H1 (cell line): ENCODE measurements at regions not wholly inside any gene's neighbourhood (a gene's known extent, or its start where the extent isn't known, plus 50 kb on each side); places are given as distances from the start of the nearest gene placed in this dataset.

Experiments
- CTCF ChIA-PET: fragments of 300-600 bp; sonication (Branson Sonifier 250); formaldehyde crosslinking; loops from one replicate; lab custom pipeline; 2021; ENCODE audit not compliant: partially characterized antibody; lab: Charles Lee
- POLR2A ChIA-PET: fragments of 300-600 bp; sonication (Branson Sonifier 250); formaldehyde crosslinking; loops from one replicate; lab custom pipeline; 2021; ENCODE audit warnings: inconsistent platforms; ENCODE audit not compliant: partially characterized antibody; lab: Charles Lee
- DNase-seq, 2 experiments: peaks; one replicate each; pipeline versions ENCODE4 v3.0.0 to v3.0.0-alpha.2; 2010 to 2022; ENCODE audit warnings: low spot score in 2 of 2, low read depth in 1 of 2, mixed read lengths in 1 of 2
- FAIRE-seq: peaks from 2 replicates; lab custom pipeline; 2011; peaks lifted over from hg19 to GRCh38; lab: Jason Lieb, UNC
- H2AFZ ChIP-seq: 2 replicates; pipeline ENCODE4 v1.8.1; 2012; ENCODE audit warnings: low read length, inconsistent platforms
- H2AK5ac ChIP-seq: 2 replicates; pipeline ENCODE4 v1.6.1; 2013; ENCODE audit warnings: low read depth, low read length
- H2BK120ac ChIP-seq: replicated peaks from 2 replicates; pipeline ENCODE3; 2013; ENCODE audit warnings: low read depth, low read length, inconsistent platforms
- H2BK12ac ChIP-seq: 2 replicates; pipeline ENCODE4 v1.6.1; 2013; ENCODE audit warnings: low read depth, low read length
- H2BK15ac ChIP-seq: 2 replicates; pipeline ENCODE4 v1.6.1; 2013; ENCODE audit warnings: low read length
- H2BK20ac ChIP-seq: 2 replicates; pipeline ENCODE4 v1.6.1; 2013; ENCODE audit warnings: low read length
- H2BK5ac ChIP-seq: 2 replicates; pipeline ENCODE4 v1.6.1; 2013; ENCODE audit warnings: low read depth, low read length
- H3K14ac ChIP-seq: 2 replicates; pipeline ENCODE4 v1.6.1; 2013; ENCODE audit warnings: inconsistent platforms; ENCODE audit not compliant: insufficient read length
- H3K18ac ChIP-seq: 2 replicates; pipeline ENCODE4 v1.6.1; 2013; ENCODE audit warnings: low read length; ENCODE audit errors: extremely low read depth
- H3K23ac ChIP-seq: 2 replicates; pipeline ENCODE4 v1.6.1; 2013; ENCODE audit warnings: inconsistent platforms; ENCODE audit not compliant: insufficient read length
- H3K23me2 ChIP-seq: 2 replicates; pipeline ENCODE4 v1.6.1; 2013; ENCODE audit warnings: low read depth, low read length
- H3K27ac ChIP-seq: 2 replicates; pipeline ENCODE4 v1.6.1; 2011; ENCODE audit warnings: low read depth, low read length, inconsistent platforms
- H3K27me3 ChIP-seq, 4 experiments: replicated peaks in 1 of 4; 1 replicate in 1 of 4; 2 replicates in 3 of 4; pipeline versions ENCODE4 v1.6.1 to v1.8.1; 2011 to 2013; ENCODE audit warnings: low read length in 3 of 4, mild to moderate bottlenecking in 3 of 4, inconsistent platforms in 2 of 4, mixed read lengths in 2 of 4, moderate library complexity in 1 of 4; ENCODE audit not compliant: control insufficient read depth in 3 of 4, insufficient read depth in 3 of 4; ENCODE audit errors: extremely low read depth in 1 of 4
- H3K36me3 ChIP-seq, 4 experiments: 2 replicates each; pipeline versions ENCODE4 v1.6.1 to v1.8.1; 2011 to 2013; ENCODE audit warnings: mild to moderate bottlenecking in 4 of 4, low read length in 3 of 4, moderate library complexity in 2 of 4, control low read depth in 1 of 4, inconsistent platforms in 1 of 4; ENCODE audit not compliant: insufficient read depth in 4 of 4, control insufficient read depth in 2 of 4
- H3K4ac ChIP-seq: replicated peaks from 2 replicates; pipeline ENCODE3; 2013; ENCODE audit warnings: low read length, low read depth, mixed read lengths, inconsistent platforms; ENCODE audit not compliant: insufficient read length
- H3K4me1 ChIP-seq, 4 experiments: replicated peaks in 1 of 4; 1 replicate in 1 of 4; 2 replicates in 3 of 4; pipeline versions ENCODE4 v1.6.1 to v1.8.1; 2011 to 2013; ENCODE audit warnings: low read length in 3 of 4, inconsistent platforms in 2 of 4, mixed read lengths in 1 of 4; ENCODE audit not compliant: insufficient read depth in 4 of 4, control insufficient read depth in 3 of 4
- H3K4me2 ChIP-seq, 2 experiments: 2 replicates each; pipeline versions ENCODE4 v1.6.1 to v1.8.1; 2011 to 2013; ENCODE audit warnings: low read depth in 2 of 2, low read length in 2 of 2, control low read depth in 1 of 2, inconsistent platforms in 1 of 2, mild to moderate bottlenecking in 1 of 2; ENCODE audit not compliant: insufficient read depth in 1 of 2
- H3K4me3 ChIP-seq, 4 experiments: fragments of 200-600, 300-600 bp in 1 of 4; sonication (generic), shearing (Covaris generic), sonication (Bioruptor Twin) in 1 of 4; 2 replicates each; pipeline versions ENCODE4 v1.5.1 to v1.8.1; 2011 to 2016; ENCODE audit warnings: low read length in 4 of 4, low read depth in 3 of 4, control low read depth in 2 of 4, inconsistent platforms in 2 of 4, mild to moderate bottlenecking in 2 of 4, mixed read lengths in 1 of 4, moderate library complexity in 1 of 4; ENCODE audit not compliant: insufficient read depth in 2 of 4; ENCODE audit errors: extremely low read depth in 1 of 4
- H3K56ac ChIP-seq: replicated peaks from 2 replicates; pipeline ENCODE3; 2013; ENCODE audit warnings: low read depth, mild to moderate bottlenecking, mixed read lengths, low read length, inconsistent platforms; ENCODE audit not compliant: insufficient read length
- H3K79me1 ChIP-seq: 2 replicates; pipeline ENCODE4 v1.6.1; 2013; ENCODE audit warnings: low read depth, low read length, control low read depth
- H3K79me2 ChIP-seq, 2 experiments: 2 replicates each; pipeline versions ENCODE4 v1.6.1 to v1.8.1; 2012 to 2013; ENCODE audit warnings: low read length in 2 of 2, mild to moderate bottlenecking in 2 of 2, inconsistent platforms in 1 of 2; ENCODE audit not compliant: insufficient read depth in 2 of 2, control insufficient read depth in 1 of 2
- H3K9ac ChIP-seq, 4 experiments: replicated peaks in 1 of 4; 1 replicate in 1 of 4; 2 replicates in 3 of 4; pipeline versions ENCODE4 v1.6.1 to v1.8.1; 2011 to 2013; ENCODE audit warnings: low read depth in 3 of 4, low read length in 3 of 4, control low read depth in 2 of 4, mild to moderate bottlenecking in 2 of 4, moderate library complexity in 2 of 4, inconsistent platforms in 1 of 4; ENCODE audit errors: extremely low read depth in 1 of 4
- H3K9me3 ChIP-seq, 2 experiments: 2 replicates each; pipeline versions ENCODE4 v1.6.1 to v1.8.1; 2012 to 2013; ENCODE audit warnings: mild to moderate bottlenecking in 2 of 2, moderate library complexity in 2 of 2, control low read depth in 1 of 2, inconsistent platforms in 1 of 2, low read depth in 1 of 2, low read length in 1 of 2, mixed read lengths in 1 of 2; ENCODE audit not compliant: insufficient read depth in 2 of 2
- H4K20me1 ChIP-seq, 2 experiments: replicated peaks in 1 of 2; 2 replicates each; pipeline versions ENCODE3 to v1.8.1; 2011 to 2013; ENCODE audit warnings: inconsistent platforms in 2 of 2, low read length in 2 of 2, mild to moderate bottlenecking in 1 of 2; ENCODE audit not compliant: insufficient read depth in 2 of 2, control insufficient read depth in 1 of 2
- H4K5ac ChIP-seq: 2 replicates; pipeline ENCODE4 v1.6.1; 2013; ENCODE audit warnings: low read length, low read depth, mixed read lengths, inconsistent platforms; ENCODE audit not compliant: insufficient read length
- H4K8ac ChIP-seq: 2 replicates; pipeline ENCODE4 v1.8.0; 2013; ENCODE audit warnings: mild to moderate bottlenecking, moderate library complexity, low read length, inconsistent platforms; ENCODE audit not compliant: insufficient read depth; ENCODE audit errors: extremely low read depth
- H4K91ac ChIP-seq: replicated peaks from 2 replicates; pipeline ENCODE3; 2013; ENCODE audit warnings: low read length, mixed read lengths, inconsistent platforms; ENCODE audit not compliant: insufficient read length
- HDAC6 ChIP-seq: IDR thresholded peaks from one replicate; pipeline ENCODE4 v1.7.1; 2012; ENCODE audit warnings: low read depth, mild to moderate bottlenecking, inconsistent platforms, low read length, moderate library complexity
- RAD21 ChIP-seq, 2 experiments: IDR thresholded peaks in 1 of 2; conservative IDR thresholded peaks in 1 of 2; 2 replicates each; pipeline ENCODE4 v1.6.1; 2011; ENCODE audit warnings: low read depth in 2 of 2, low read length in 2 of 2, improper control_type of control experiment in 1 of 2, inconsistent platforms in 1 of 2, mild to moderate bottlenecking in 1 of 2, moderate library complexity in 1 of 2
- RBBP5 ChIP-seq: IDR thresholded peaks from 2 replicates; pipeline ENCODE4 v1.7.1; 2012; ENCODE audit warnings: low read depth, mild to moderate bottlenecking, inconsistent platforms, low read length, moderate library complexity, borderline replicate concordance
- YY1 ChIP-seq: IDR thresholded peaks from 2 replicates; pipeline ENCODE4 v1.6.1; 2011; ENCODE audit warnings: low read depth, mild to moderate bottlenecking, low read length
- WGBS, 2 experiments: shearing (Covaris generic) in 1 of 2; methylation state at CpG; one replicate each; pipeline versions ENCODE4 v1.1.6 to v1.1.7; 2013 to 2015; ENCODE audit warnings: low lambda C conversion rate in 2 of 2, mixed read lengths in 2 of 2, inconsistent platforms in 1 of 2, low coverage in 1 of 2, missing lambda C conversion rate in 1 of 2; ENCODE audit not compliant: insufficient replicate concordance in 2 of 2, insufficient coverage in 1 of 2, insufficient read length in 1 of 2; ENCODE audit errors: extremely low coverage in 1 of 2, missing lambda C conversion rate in 1 of 2; 5-methylcytosine and 5-hydroxymethylcytosine counted together
- TF ChIP-seq, protein P1 (sequence below), 3 experiments: IDR thresholded peaks; 1 replicate in 2 of 3; 2 replicates in 1 of 3; pipeline versions ENCODE4 v1.5.1 to v1.6.1; 2011; ENCODE audit warnings: low read length in 3 of 3, mild to moderate bottlenecking in 3 of 3, inconsistent platforms in 2 of 3, low read depth in 1 of 3, moderate library complexity in 1 of 3; ENCODE audit not compliant: insufficient read depth in 1 of 3; ENCODE audit errors: control extremely low read depth in 1 of 3

DNA sequence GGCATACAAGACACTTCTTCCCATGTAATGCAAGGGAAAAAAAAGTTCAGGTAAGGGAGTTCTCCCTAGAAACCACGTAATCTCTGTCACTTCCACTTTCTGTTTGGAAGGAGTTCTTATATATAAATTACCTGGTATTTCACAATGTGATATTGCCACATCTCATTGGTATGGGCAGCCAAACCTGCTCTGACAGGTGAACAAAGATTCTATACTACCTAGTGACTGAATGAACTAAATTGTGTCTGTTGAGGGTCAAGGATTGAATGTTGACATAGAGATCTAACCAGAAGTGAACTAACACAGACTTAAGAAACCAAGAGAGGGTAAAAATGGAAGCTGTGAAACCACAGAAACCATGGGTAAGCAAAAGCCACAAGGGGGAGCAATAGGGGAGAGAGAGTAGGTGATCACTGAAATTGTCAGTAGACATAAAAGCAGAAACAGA lies 161.3 kb downstream of the RPL10L start:
- no peaks in the 10 kb centered on the region for H3K23me2 ChIP-seq
- DNase-seq, result no peak
- no peak overlapping the region for H3K18ac ChIP-seq
- ChIA-PET CTCF (interaction anchor here (0.6 to 2.8 kb wide), 9 partner anchors 9 to 256 kb away, joined by 3 to 20 read pairs (median 4); no protein-coding TSS in a partner anchor), POLR2A (no interaction called here)
- no peak overlapping the region for H2BK20ac ChIP-seq
- H3K23ac ChIP-seq, result no peak overlapping the region
- H2BK120ac ChIP-seq, result no peak overlapping the region
- peak; percentile 88 for FAIRE-seq
- H3K4me1 ChIP-seq, result no peaks in the 10 kb centered on the region
- no peaks in the 10 kb centered on the region for H3K9me3 ChIP-seq
- 95% methylated on average over 1 of the region's 1 CpG; no CpG with 5 or more reads in 1 of the 2 experiments for whole genome bisulfite sequencing, 2 experiments
- no peak overlapping the region for H2AK5ac ChIP-seq
- no peak overlapping the region for H2BK15ac ChIP-seq
- H4K8ac ChIP-seq, result no peak overlapping the region
- no peak overlapping the region for H3K4ac ChIP-seq
- no peaks in the 10 kb centered on the region for H3K79me1 ChIP-seq
- H3K14ac ChIP-seq, result no peak overlapping the region
- no peak overlapping the region for H3K9ac ChIP-seq
- no peak overlapping the region for H3K27ac ChIP-seq
- no peak overlapping the region for H2BK12ac ChIP-seq
- H4K20me1 ChIP-seq, result no peaks in the 10 kb centered on the region
- H4K5ac ChIP-seq, result no peak overlapping the region
- no peak overlapping the region for H3K4me3 ChIP-seq
- H3K4me2 ChIP-seq, result no peak overlapping the region
- no peaks in the 10 kb centered on the region for H3K36me3 ChIP-seq
- H4K91ac ChIP-seq, result no peak overlapping the region
- peak overlapping the region; percentile 54; the same call in 1 of the 2 replicates for H2AFZ ChIP-seq
- TF ChIP-seq HDAC6, result no peak
- peak; percentile 71 to 73 for TF ChIP-seq RAD21 (IDR thresholded peaks at IDR 0.05 in 1 of 2, conservative IDR thresholded peaks at IDR 0.05 in 1 of 2; ENCODE audit: low read depth in 2 of 2, low read length in 2 of 2)
- no peak for TF ChIP-seq RBBP5
- peak; percentile 70; the same call in 1 of the 2 replicates for TF ChIP-seq YY1
- TF ChIP-seq, protein P1, sequence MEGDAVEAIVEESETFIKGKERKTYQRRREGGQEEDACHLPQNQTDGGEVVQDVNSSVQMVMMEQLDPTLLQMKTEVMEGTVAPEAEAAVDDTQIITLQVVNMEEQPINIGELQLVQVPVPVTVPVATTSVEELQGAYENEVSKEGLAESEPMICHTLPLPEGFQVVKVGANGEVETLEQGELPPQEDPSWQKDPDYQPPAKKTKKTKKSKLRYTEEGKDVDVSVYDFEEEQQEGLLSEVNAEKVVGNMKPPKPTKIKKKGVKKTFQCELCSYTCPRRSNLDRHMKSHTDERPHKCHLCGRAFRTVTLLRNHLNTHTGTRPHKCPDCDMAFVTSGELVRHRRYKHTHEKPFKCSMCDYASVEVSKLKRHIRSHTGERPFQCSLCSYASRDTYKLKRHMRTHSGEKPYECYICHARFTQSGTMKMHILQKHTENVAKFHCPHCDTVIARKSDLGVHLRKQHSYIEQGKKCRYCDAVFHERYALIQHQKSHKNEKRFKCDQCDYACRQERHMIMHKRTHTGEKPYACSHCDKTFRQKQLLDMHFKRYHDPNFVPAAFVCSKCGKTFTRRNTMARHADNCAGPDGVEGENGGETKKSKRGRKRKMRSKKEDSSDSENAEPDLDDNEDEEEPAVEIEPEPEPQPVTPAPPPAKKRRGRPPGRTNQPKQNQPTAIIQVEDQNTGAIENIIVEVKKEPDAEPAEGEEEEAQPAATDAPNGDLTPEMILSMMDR (IDR thresholded peaks at IDR 0.05; ENCODE audit: control extremely low read depth in 1 of 3, insufficient read depth in 1 of 3, low read depth in 1 of 3, low read length in 3 of 3), result peak in 2 of 3 experiments; percentile 60 to 65; a peak in 3 of 4 replicates
- H3K79me2 ChIP-seq, result no peaks in the 10 kb centered on the region
- no peak overlapping the region for H2BK5ac ChIP-seq
- no peaks in the 10 kb centered on the region for H3K27me3 ChIP-seq
- no peak overlapping the region for H3K56ac ChIP-seq
